Cardiac muscle cell (in vitro differentiated cells and primary cell): ENCODE measurements at regions not wholly inside any gene's neighbourhood (a gene's known extent, or its start where the extent isn't known, plus 50 kb on each side); places are given as distances from the start of the nearest gene placed in this dataset.

Experiments
- DNase-seq, 2 donors: peaks; one replicate each; pipeline versions ENCODE4 v3.0.0 to v3.0.0-alpha.2; 2010 to 2017; ENCODE audit warnings: low read depth in 1 of 2, low spot score in 1 of 2
- H3K27ac ChIP-seq: fragments of 200-600 bp; sonication (generic); 2 replicates; pipeline ENCODE4 v1.5.1; 2016
- H3K27me3 ChIP-seq: fragments of 200-600 bp; sonication (generic); 2 replicates; pipeline ENCODE4 v1.6.0; 2016; ENCODE audit warnings: control low read depth
- H3K36me3 ChIP-seq: fragments of 200-600 bp; sonication (generic); 2 replicates; pipeline ENCODE4 v1.5.1; 2016; ENCODE audit warnings: control low read depth
- H3K4me1 ChIP-seq: fragments of 200-600 bp; sonication (generic); 2 replicates; pipeline ENCODE4 v1.8.1; 2017; ENCODE audit warnings: low read depth, mild to moderate bottlenecking, mixed run types
- H3K4me3 ChIP-seq: fragments of 200-600 bp; sonication (generic); 2 replicates; pipeline ENCODE4 v1.5.1; 2016; ENCODE audit warnings: mild to moderate bottlenecking
- H3K9me3 ChIP-seq: fragments of 200-600 bp; sonication (generic); 2 replicates; pipeline ENCODE4 v1.5.1; 2017; ENCODE audit warnings: low read depth, mild to moderate bottlenecking, control low read depth
- CTCF ChIP-seq: IDR thresholded peaks from 2 replicates; pipeline ENCODE4 v1.5.1; 2012; ENCODE audit warnings: low read depth, mild to moderate bottlenecking, low read length

DNA sequence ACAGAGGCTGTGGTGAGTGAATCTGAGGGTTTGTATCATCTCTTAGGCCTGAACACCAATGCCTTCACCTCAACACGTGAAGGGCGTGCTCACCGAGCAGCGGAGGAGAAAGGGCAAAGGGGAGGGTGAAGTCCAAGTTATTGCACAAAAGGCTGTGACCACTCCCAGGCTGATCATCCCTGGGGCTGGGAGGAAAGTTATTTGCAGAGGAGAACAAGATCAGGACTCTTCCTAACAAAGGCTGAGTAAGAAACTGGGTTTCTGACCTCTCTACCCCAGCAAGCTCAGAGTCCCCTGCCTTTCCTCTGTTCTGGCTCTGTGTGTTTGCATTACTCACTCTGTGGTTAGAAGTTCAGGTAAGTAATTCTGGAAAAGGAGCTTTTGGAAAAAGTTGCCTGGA lies 366.3 kb upstream of the CXorf51A start:
- DNase-seq: no peak
- no peak overlapping the region for H3K4me3 ChIP-seq
- no peaks in the 10 kb centered on the region for H3K27me3 ChIP-seq
- H3K9me3 ChIP-seq: no peaks in the 10 kb centered on the region
- H3K36me3 ChIP-seq: no peaks in the 10 kb centered on the region
- no peak for TF ChIP-seq CTCF
- no peak overlapping the region for H3K27ac ChIP-seq
- H3K4me1 ChIP-seq: no peaks in the 10 kb centered on the region

GRCh38 chrX:147179625-147180024 lies 365.1 kb upstream of the CXorf51A start:
- no peak for DNase-seq
- Histone ChIP-seq H3K27ac (no peak overlapping the region), H3K36me3 (no peaks in the 10 kb centered on the region), H3K4me1 (no peaks in the 10 kb centered on the region), H3K9me3 (no peaks in the 10 kb centered on the region), H3K4me3 (no peak overlapping the region), H3K27me3 (no peaks in the 10 kb centered on the region)
- no peak for TF ChIP-seq CTCF

- no peak for DNase-seq
- no peaks in the 10 kb centered on the region for H3K4me1 ChIP-seq
- H3K9me3 ChIP-seq: no peaks in the 10 kb centered on the region
- no peaks in the 10 kb centered on the region for H3K36me3 ChIP-seq
- no peaks in the 10 kb centered on the region for H3K27me3 ChIP-seq
- no peak for TF ChIP-seq CTCF
- H3K27ac ChIP-seq: no peak overlapping the region
- H3K4me3 ChIP-seq: no peak overlapping the region
These were observed 360.0 kb upstream of the CXorf51A start for GRCh38 chrX:147174591-147174990.

DNA sequence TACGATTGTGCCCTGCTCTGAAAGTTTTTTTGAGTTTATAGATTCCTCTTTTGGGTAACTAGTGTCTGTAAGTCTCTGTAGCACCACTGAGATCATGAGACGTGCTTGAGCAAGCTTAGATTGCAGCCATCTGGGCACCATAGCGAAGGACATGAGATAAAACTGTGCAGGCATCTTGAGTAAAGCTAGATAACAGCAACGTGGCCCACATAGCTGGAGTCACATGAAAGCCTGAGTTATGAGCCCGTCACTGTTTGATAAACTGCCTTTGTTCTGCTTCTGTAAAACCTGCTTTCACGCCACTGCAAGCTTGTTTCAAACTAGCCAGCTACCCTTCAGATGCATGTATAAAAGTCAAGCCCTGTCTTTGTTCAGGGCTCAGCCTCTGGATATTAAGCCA lies 359.1 kb upstream of the CXorf51A start:
- H3K4me1 ChIP-seq: no peaks in the 10 kb centered on the region
- DNase-seq: peak in 1 of 2 donors; percentile 40

DNA sequence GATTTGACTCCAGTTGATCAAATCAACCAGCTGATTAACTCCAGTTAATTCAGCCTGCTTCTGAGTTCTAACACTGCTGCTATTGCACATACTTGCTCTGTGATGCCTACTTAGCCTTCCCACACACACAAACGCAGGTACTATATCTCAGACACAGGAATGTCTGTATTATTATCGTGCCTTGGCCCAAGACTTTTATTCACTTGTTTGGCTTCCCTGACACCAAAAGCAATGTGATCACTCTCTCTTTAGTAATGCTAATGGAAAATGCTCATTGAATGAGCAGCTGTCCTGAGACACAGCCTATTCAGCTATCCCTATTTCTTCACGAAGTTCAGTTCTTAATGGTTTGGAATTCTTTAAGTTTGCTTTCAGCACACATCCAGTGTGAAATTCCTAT lies 356.4 kb upstream of the CXorf51A start:
- H3K9me3 ChIP-seq: no peaks in the 10 kb centered on the region
- DNase-seq: no peak
- H3K4me1 ChIP-seq: no peaks in the 10 kb centered on the region
- no peak overlapping the region for H3K27ac ChIP-seq
- no peak overlapping the region for H3K4me3 ChIP-seq
- no peak for TF ChIP-seq CTCF
- no peaks in the 10 kb centered on the region for H3K36me3 ChIP-seq
- H3K27me3 ChIP-seq: no peaks in the 10 kb centered on the region

More for the DNA sequence above, 359.1 kb upstream of the CXorf51A start:
- no peak for TF ChIP-seq CTCF
- no peaks in the 10 kb centered on the region for H3K9me3 ChIP-seq
- H3K36me3 ChIP-seq: no peaks in the 10 kb centered on the region
- H3K27ac ChIP-seq: peak overlapping the region; percentile 77
- H3K4me3 ChIP-seq: no peak overlapping the region
- no peaks in the 10 kb centered on the region for H3K27me3 ChIP-seq
